ENCODE measurements at regions not wholly inside any gene's neighbourhood (a gene's known extent, or its start where the extent isn't known, plus 50 kb on each side); places are given as distances from the start of the nearest gene placed in this dataset.

DNA sequence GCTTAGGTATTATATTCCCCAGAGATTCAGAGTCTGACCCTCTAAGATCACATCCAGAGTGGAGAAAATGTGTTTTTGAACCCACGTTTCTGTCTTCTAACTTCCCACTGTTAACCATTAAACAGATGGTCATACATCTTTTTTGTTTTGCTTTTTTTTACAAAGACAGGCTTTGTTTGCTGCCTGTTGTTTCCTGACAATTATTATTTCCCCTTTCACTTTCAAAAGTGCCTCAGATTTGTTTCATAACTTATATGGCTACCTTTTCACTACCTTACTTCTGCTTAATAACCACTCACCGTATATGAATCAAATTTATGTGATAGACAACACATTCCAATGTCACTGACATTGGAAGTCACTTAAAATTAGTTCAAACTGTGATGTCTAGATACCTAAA is 142.2 kb downstream of the HS3ST1 start:
- TF ChIP-seq, protein P1, sequence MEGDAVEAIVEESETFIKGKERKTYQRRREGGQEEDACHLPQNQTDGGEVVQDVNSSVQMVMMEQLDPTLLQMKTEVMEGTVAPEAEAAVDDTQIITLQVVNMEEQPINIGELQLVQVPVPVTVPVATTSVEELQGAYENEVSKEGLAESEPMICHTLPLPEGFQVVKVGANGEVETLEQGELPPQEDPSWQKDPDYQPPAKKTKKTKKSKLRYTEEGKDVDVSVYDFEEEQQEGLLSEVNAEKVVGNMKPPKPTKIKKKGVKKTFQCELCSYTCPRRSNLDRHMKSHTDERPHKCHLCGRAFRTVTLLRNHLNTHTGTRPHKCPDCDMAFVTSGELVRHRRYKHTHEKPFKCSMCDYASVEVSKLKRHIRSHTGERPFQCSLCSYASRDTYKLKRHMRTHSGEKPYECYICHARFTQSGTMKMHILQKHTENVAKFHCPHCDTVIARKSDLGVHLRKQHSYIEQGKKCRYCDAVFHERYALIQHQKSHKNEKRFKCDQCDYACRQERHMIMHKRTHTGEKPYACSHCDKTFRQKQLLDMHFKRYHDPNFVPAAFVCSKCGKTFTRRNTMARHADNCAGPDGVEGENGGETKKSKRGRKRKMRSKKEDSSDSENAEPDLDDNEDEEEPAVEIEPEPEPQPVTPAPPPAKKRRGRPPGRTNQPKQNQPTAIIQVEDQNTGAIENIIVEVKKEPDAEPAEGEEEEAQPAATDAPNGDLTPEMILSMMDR (IDR thresholded peaks at IDR 0.05; ENCODE audit: insufficient read depth, low read length) = no peak
- TF ChIP-seq POLR2AphosphoS5 (IDR thresholded peaks at IDR 0.05; ENCODE audit: low read depth) (no peak), SPI1 (IDR thresholded peaks at IDR 0.05; ENCODE audit: borderline replicate concordance, low read depth) (no peak), GABPA (IDR thresholded peaks at IDR 0.05; ENCODE audit: low read depth) (no peak)
- TF ChIP-seq, protein P2, sequence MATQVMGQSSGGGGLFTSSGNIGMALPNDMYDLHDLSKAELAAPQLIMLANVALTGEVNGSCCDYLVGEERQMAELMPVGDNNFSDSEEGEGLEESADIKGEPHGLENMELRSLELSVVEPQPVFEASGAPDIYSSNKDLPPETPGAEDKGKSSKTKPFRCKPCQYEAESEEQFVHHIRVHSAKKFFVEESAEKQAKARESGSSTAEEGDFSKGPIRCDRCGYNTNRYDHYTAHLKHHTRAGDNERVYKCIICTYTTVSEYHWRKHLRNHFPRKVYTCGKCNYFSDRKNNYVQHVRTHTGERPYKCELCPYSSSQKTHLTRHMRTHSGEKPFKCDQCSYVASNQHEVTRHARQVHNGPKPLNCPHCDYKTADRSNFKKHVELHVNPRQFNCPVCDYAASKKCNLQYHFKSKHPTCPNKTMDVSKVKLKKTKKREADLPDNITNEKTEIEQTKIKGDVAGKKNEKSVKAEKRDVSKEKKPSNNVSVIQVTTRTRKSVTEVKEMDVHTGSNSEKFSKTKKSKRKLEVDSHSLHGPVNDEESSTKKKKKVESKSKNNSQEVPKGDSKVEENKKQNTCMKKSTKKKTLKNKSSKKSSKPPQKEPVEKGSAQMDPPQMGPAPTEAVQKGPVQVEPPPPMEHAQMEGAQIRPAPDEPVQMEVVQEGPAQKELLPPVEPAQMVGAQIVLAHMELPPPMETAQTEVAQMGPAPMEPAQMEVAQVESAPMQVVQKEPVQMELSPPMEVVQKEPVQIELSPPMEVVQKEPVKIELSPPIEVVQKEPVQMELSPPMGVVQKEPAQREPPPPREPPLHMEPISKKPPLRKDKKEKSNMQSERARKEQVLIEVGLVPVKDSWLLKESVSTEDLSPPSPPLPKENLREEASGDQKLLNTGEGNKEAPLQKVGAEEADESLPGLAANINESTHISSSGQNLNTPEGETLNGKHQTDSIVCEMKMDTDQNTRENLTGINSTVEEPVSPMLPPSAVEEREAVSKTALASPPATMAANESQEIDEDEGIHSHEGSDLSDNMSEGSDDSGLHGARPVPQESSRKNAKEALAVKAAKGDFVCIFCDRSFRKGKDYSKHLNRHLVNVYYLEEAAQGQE (IDR thresholded peaks at IDR 0.05; ENCODE audit: insufficient replicate concordance, low read depth) = no peak
